CD14-positive monocyte (primary cell): ENCODE measurements at regions not wholly inside any gene's neighbourhood (a gene's known extent, or its start where the extent isn't known, plus 50 kb on each side); places are given as distances from the start of the nearest gene placed in this dataset.

Experiments
- DNase-seq, 3 donors: peaks; one replicate each; pipeline ENCODE4 v3.0.0-alpha.2; 2011 to 2022
- H2AFZ ChIP-seq: 2 replicates; pipeline ENCODE4 v1.6.0; 2012; ENCODE audit warnings: mild to moderate bottlenecking, low read depth, low read length, inconsistent platforms; ENCODE audit not compliant: insufficient read depth, poor library complexity, severe bottlenecking
- H3K27ac ChIP-seq, 2 donors: 1 replicate in 1 of 2; 2 replicates in 1 of 2; pipeline ENCODE4 v1.5.1; 2012 to 2013; ENCODE audit warnings: low read length in 2 of 2, control low read depth in 1 of 2, inconsistent platforms in 1 of 2, low read depth in 1 of 2, mild to moderate bottlenecking in 1 of 2
- H3K27me3 ChIP-seq, 2 donors: one replicate each; pipeline versions ENCODE4 v1.6.0 to v1.6.1; 2011 to 2013; ENCODE audit warnings: low read length in 2 of 2; ENCODE audit not compliant: control insufficient read depth in 2 of 2, insufficient read depth in 2 of 2
- H3K36me3 ChIP-seq, 2 donors: replicated peaks in 1 of 2; 1 replicate in 1 of 2; 2 replicates in 1 of 2; pipeline versions ENCODE4 v1.5.1 to v1.6.1; 2012 to 2013; ENCODE audit warnings: low read length in 2 of 2, control low read depth in 1 of 2, inconsistent platforms in 1 of 2, mild to moderate bottlenecking in 1 of 2; ENCODE audit not compliant: insufficient read depth in 2 of 2, control insufficient read depth in 1 of 2
- H3K4me1 ChIP-seq, 2 donors: 1 replicate in 1 of 2; 2 replicates in 1 of 2; pipeline versions ENCODE4 v1.5.1 to v1.6.1; 2012 to 2013; ENCODE audit warnings: low read length in 2 of 2, control low read depth in 1 of 2, inconsistent platforms in 1 of 2, mild to moderate bottlenecking in 1 of 2, moderate library complexity in 1 of 2; ENCODE audit not compliant: insufficient read depth in 2 of 2, control insufficient read depth in 1 of 2
- H3K4me2 ChIP-seq: replicated peaks from 2 replicates; pipeline ENCODE3; 2012; ENCODE audit warnings: low read length, moderate library complexity, mild to moderate bottlenecking; ENCODE audit not compliant: poor library complexity, severe bottlenecking; ENCODE audit errors: extremely low read depth
- H3K4me3 ChIP-seq, 3 experiments: fragments of 200-600 bp in 1 of 3; sonication (generic) in 1 of 3; replicated peaks in 1 of 3; 1 replicate in 2 of 3; 2 replicates in 1 of 3; pipeline ENCODE4 v1.5.1; 2011 to 2013; ENCODE audit warnings: low read length in 3 of 3, mild to moderate bottlenecking in 3 of 3, control low read depth in 2 of 3, low read depth in 2 of 3, inconsistent platforms in 1 of 3, moderate library complexity in 1 of 3
- H3K79me2 ChIP-seq: 2 replicates; pipeline ENCODE4 v1.6.0; 2012; ENCODE audit warnings: mild to moderate bottlenecking, control low read depth, inconsistent platforms, low read length, moderate library complexity; ENCODE audit not compliant: insufficient read depth
- H3K9ac ChIP-seq: 2 replicates; pipeline ENCODE4 v1.6.0; 2017; ENCODE audit warnings: low read length, mild to moderate bottlenecking; ENCODE audit not compliant: insufficient read depth, poor library complexity, severe bottlenecking
- H3K9me3 ChIP-seq, 2 donors: replicated peaks in 1 of 2; 1 replicate in 1 of 2; 2 replicates in 1 of 2; pipeline versions ENCODE4 v1.5.1 to v1.6.1; 2012 to 2013; ENCODE audit warnings: low read length in 2 of 2, control low read depth in 1 of 2; ENCODE audit not compliant: control insufficient read depth in 1 of 2, insufficient read depth in 1 of 2
- H4K20me1 ChIP-seq: 2 replicates; pipeline ENCODE4 v1.6.0; 2012; ENCODE audit warnings: mild to moderate bottlenecking, low read length, control low read depth, moderate library complexity; ENCODE audit not compliant: insufficient read depth
- H3K27ac Mint-ChIP-seq, 7 donors: one replicate each; pipeline ENCODE4 v1.8.0; 2020; ENCODE audit warnings: mild to moderate bottlenecking in 7 of 7, mixed read lengths in 7 of 7, moderate library complexity in 6 of 7, inconsistent platforms in 2 of 7
- H3K27me3 Mint-ChIP-seq, 3 donors: one replicate each; pipeline ENCODE4 v1.8.0; 2021 to 2022; ENCODE audit warnings: low read depth in 3 of 3, mild to moderate bottlenecking in 3 of 3, mixed read lengths in 3 of 3, moderate library complexity in 3 of 3, inconsistent platforms in 1 of 3
- H3K36me3 Mint-ChIP-seq, 2 donors: one replicate each; pipeline ENCODE4 v1.8.0; 2020; ENCODE audit warnings: mixed read lengths in 2 of 2, inconsistent platforms in 1 of 2, mild to moderate bottlenecking in 1 of 2
- H3K4me1 Mint-ChIP-seq: one replicate; pipeline ENCODE4 v1.8.0; 2020; ENCODE audit warnings: mild to moderate bottlenecking, mixed read lengths
- H3K4me3 Mint-ChIP-seq, 2 donors: one replicate each; pipeline ENCODE4 v1.8.0; 2020; ENCODE audit warnings: mild to moderate bottlenecking in 2 of 2, mixed read lengths in 2 of 2, moderate library complexity in 1 of 2
- H3K9me3 Mint-ChIP-seq, 7 donors: one replicate each; pipeline ENCODE4 v1.8.0; 2020 to 2022; ENCODE audit warnings: mixed read lengths in 7 of 7, mild to moderate bottlenecking in 6 of 7, moderate library complexity in 6 of 7, inconsistent platforms in 2 of 7
- WGBS: methylation state at CpG from one replicate; pipeline ENCODE4 v1.1.5; 2013; ENCODE audit warnings: missing lambda C conversion rate; ENCODE audit not compliant: insufficient coverage; 5-methylcytosine and 5-hydroxymethylcytosine counted together
- intact Hi-C, 2 donors: fragments of 100-400 bp; cut with micrococcal nuclease; formaldehyde crosslinking; loops; one replicate each; pipeline versions ENCODE4 v1.15.0 to v1.15.1; 2023
- TF ChIP-seq, protein P1 (sequence below): fragments of 200-600 bp; IDR thresholded peaks from one replicate; pipeline ENCODE4 v1.8.0; 2022; ENCODE audit warnings: antibody characterized with exemption, mild to moderate bottlenecking

DNA sequence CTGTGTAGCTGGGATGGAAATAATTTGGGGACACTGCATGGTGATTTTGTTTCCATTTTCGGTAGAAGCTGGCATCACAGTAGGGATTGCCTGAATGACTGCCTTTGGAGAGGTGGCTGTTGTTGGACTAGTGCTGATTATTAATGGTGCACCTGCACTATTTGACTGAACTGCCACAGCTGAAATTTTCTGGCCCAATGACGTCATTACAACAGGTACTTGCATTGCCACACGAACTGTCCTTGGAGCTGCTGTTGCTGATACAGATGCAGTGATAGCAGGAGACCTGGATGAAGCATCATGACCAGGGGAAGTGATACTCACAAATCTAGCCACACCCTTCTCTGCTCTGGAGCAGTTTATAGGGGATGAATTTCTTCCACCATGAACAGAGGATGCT, 95.6 kb upstream of the FOXC1 start:
- peaks cover under 1 to 4% (median 2%) of the 10 kb centered on the region in 3 donors for H3K27me3 Mint-ChIP-seq
- Histone ChIP-seq H3K79me2 (no peaks in the 10 kb centered on the region), H3K4me3 (no peak overlapping the region), H3K4me1 (no peaks in the 10 kb centered on the region), H2AFZ (no peak overlapping the region), H3K27me3 (no peaks in the 10 kb centered on the region), H3K4me2 (no peak overlapping the region), H3K9me3 (peaks cover 0 to 5% of the 10 kb centered on the region in 2 donors), H3K27ac (no peak overlapping the region), H3K36me3 (no peaks in the 10 kb centered on the region), H4K20me1 (no peaks in the 10 kb centered on the region), H3K9ac (no peak overlapping the region)
- no peak overlapping the region for H3K4me3 Mint-ChIP-seq
- no peak overlapping the region for H3K27ac Mint-ChIP-seq
- no peak for DNase-seq
- TF ChIP-seq, protein P1, sequence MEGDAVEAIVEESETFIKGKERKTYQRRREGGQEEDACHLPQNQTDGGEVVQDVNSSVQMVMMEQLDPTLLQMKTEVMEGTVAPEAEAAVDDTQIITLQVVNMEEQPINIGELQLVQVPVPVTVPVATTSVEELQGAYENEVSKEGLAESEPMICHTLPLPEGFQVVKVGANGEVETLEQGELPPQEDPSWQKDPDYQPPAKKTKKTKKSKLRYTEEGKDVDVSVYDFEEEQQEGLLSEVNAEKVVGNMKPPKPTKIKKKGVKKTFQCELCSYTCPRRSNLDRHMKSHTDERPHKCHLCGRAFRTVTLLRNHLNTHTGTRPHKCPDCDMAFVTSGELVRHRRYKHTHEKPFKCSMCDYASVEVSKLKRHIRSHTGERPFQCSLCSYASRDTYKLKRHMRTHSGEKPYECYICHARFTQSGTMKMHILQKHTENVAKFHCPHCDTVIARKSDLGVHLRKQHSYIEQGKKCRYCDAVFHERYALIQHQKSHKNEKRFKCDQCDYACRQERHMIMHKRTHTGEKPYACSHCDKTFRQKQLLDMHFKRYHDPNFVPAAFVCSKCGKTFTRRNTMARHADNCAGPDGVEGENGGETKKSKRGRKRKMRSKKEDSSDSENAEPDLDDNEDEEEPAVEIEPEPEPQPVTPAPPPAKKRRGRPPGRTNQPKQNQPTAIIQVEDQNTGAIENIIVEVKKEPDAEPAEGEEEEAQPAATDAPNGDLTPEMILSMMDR = no peak
- intact Hi-C loops = no loop called here
- no peaks in the 10 kb centered on the region for H3K36me3 Mint-ChIP-seq
- 100% methylated on average over 1 of the region's 3 CpGs for WGBS
- peaks cover 4% of the 10 kb centered on the region for H3K4me1 Mint-ChIP-seq
- peaks cover 0 to 10% (median 4%) of the 10 kb centered on the region in 7 donors for H3K9me3 Mint-ChIP-seq

DNA sequence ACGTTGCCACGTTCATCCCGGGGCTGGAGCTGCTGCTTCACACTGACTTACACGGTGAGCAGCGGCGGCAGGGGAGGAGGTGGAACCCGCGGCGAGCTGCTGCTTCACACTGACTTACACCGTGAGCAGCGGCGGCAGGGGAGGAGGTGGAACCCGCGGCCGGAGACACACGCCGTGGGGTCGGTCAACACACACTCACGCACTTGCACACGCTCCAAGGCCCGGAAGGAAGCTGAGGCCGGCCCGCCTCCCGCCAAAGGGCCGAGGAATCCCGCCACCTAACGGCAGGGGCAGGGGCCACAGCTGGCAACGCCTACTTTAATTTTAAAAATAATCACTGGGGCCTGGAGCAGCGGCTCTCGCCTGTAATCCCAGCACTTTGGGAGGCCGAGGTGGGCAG, 94.4 kb upstream of the FOXC1 start:
- no peak overlapping the region for H3K4me3 Mint-ChIP-seq
- H3K27me3 Mint-ChIP-seq = peaks cover 0 to 4% (median 0%) of the 10 kb centered on the region in 3 donors
- no peak overlapping the region for H3K4me2 ChIP-seq
- H3K9ac ChIP-seq = no peak overlapping the region
- H3K36me3 ChIP-seq = no peaks in the 10 kb centered on the region
- no peak overlapping the region for H3K4me3 ChIP-seq
- peaks cover 4% of the 10 kb centered on the region for H3K4me1 Mint-ChIP-seq
- no peak overlapping the region for H3K27ac Mint-ChIP-seq
- H3K27ac ChIP-seq = no peak overlapping the region
- no peaks in the 10 kb centered on the region for H3K79me2 ChIP-seq
- no peaks in the 10 kb centered on the region for H3K36me3 Mint-ChIP-seq
- H3K4me1 ChIP-seq = no peaks in the 10 kb centered on the region
- no peak for DNase-seq
- TF ChIP-seq, protein P1 = no peak
- H4K20me1 ChIP-seq = no peaks in the 10 kb centered on the region
- H3K9me3 ChIP-seq = no peaks in the 10 kb centered on the region
- no peak overlapping the region for H2AFZ ChIP-seq
- 93% methylated on average over 25 of the region's 31 CpGs for WGBS
- intact Hi-C loops = no loop called here
- H3K9me3 Mint-ChIP-seq = peaks cover 0 to 8% (median 2%) of the 10 kb centered on the region in 7 donors
- H3K27me3 ChIP-seq = no peaks in the 10 kb centered on the region
